ENCODE measurements at regions not wholly inside any gene's neighbourhood (a gene's known extent, or its start where the extent isn't known, plus 50 kb on each side); places are given as distances from the start of the nearest gene placed in this dataset.

GRCh38 chr9:30579810-30580209 is 1804.6 kb upstream of the ACO1 start:
- no peak for TF ChIP-seq CTCF (IDR thresholded peaks at IDR 0.05)
- TF ChIP-seq POLR2A (IDR thresholded peaks at IDR 0.05) = no peak

Measured in testis (tissue), 2 donors.